ENCODE measurements at regions not wholly inside any gene's neighbourhood (a gene's known extent, or its start where the extent isn't known, plus 50 kb on each side); places are given as distances from the start of the nearest gene placed in this dataset.

- TF ChIP-seq CTCF (conservative IDR thresholded peaks at IDR 0.05; ENCODE audit: low read length): no peak
- no peak for DNase-seq (ENCODE audit: low read depth)
- no peak overlapping the region for H3K4me3 ChIP-seq (ENCODE audit: low read length)
Observed at GRCh38 chr6:137816688-137817618, 50.1 kb upstream of the TNFAIP3 start.

Data from AG10803 (cell line).